A549 (cell line): ENCODE measurements at regions not wholly inside any gene's neighbourhood (a gene's known extent, or its start where the extent isn't known, plus 50 kb on each side); places are given as distances from the start of the nearest gene placed in this dataset.

Source experiments
- ATAC-seq, 2 experiments: fragments of 200-7000 bp in 1 of 2; fragments of >200 bp in 1 of 2; cut with Nextera tagmentation in 1 of 2; cut with Tn5 transposase in 1 of 2; 3 replicates each; pipeline versions ENCODE4 v1.8.0 to v1.9.1; 2018 to 2020; ENCODE audit warnings: mild to moderate bottlenecking in 1 of 2, moderate library complexity in 1 of 2
- CTCF ChIA-PET: fragments of 300-600 bp; sonication (Branson Sonifier 250); formaldehyde crosslinking; extraction: SDS; loops from one replicate; lab custom pipeline; 2021; ENCODE audit warnings: antibody characterized with exemption, inconsistent platforms; lab: Yijun Ruan, JAX
- POLR2A ChIA-PET: fragments of 350-600 bp; formaldehyde crosslinking; extraction: SDS; loops from one replicate; lab custom pipeline; 2021; ENCODE audit warnings: antibody characterized with exemption, inconsistent platforms; lab: Yijun Ruan, JAX
- DNase-seq, 2 experiments: peaks; one replicate each; pipeline versions ENCODE4 v3.0.0 to v3.0.0-alpha.2; 2011 to 2016; ENCODE audit warnings: low read depth in 1 of 2, low spot score in 1 of 2
- FAIRE-seq: peaks from 2 replicates; lab custom pipeline; 2011; peaks lifted over from hg19 to GRCh38; lab: Jason Lieb, UNC
- H3K27ac ChIP-seq, 2 experiments: fragments of >200 bp; sonication (Bioruptor Twin); formaldehyde crosslinking; 3 replicates each; pipeline ENCODE4 v1.5.1; 2016 to 2017
- H3K4me1 ChIP-seq: fragments of >200 bp; sonication (Bioruptor Twin); formaldehyde crosslinking; 3 replicates; pipeline ENCODE4 v1.6.1; 2016
- H3K4me2 ChIP-seq: fragments of >200 bp; sonication (Bioruptor Twin); formaldehyde crosslinking; 3 replicates; pipeline ENCODE4 v1.6.1; 2016
- H3K4me3 ChIP-seq: fragments of >200 bp; sonication (Bioruptor Twin); formaldehyde crosslinking; 3 replicates; pipeline ENCODE4 v1.5.1; 2016
- H3K9me3 ChIP-seq: fragments of >200 bp; sonication (Bioruptor Twin); formaldehyde crosslinking; 3 replicates; pipeline ENCODE4 v1.6.1; 2016
- BHLHE40 ChIP-seq: IDR thresholded peaks from 2 replicates; pipeline ENCODE4 v1.6.1; 2012; ENCODE audit warnings: low read depth, low read length, inconsistent platforms
- CBX8 ChIP-seq: fragments of 200-600 bp; sonication (generic); IDR thresholded peaks from 2 replicates; pipeline ENCODE4 v1.6.1; 2016
- CEBPB ChIP-seq, 2 experiments: fragments of >200 bp in 1 of 2; sonication (Bioruptor Twin) in 1 of 2; formaldehyde crosslinking in 1 of 2; IDR thresholded peaks; 2 replicates each; pipeline ENCODE4 v1.6.1; 2012 to 2016
- CHD4 ChIP-seq: fragments of 200-600 bp; sonication (generic); IDR thresholded peaks from 2 replicates; pipeline ENCODE4 v1.6.1; 2016; ENCODE audit warnings: antibody characterized with exemption, mild to moderate bottlenecking, borderline replicate concordance
- ESRRA ChIP-seq: fragments of 150-350 bp; IDR thresholded peaks from 2 replicates; pipeline ENCODE4 v1.6.1; 2014; ENCODE audit warnings: mild to moderate bottlenecking, low read length, borderline replicate concordance
- FOSB ChIP-seq: fragments of 250-450 bp; sonication (Bioruptor Pico); IDR thresholded peaks from 2 replicates; pipeline ENCODE4 v1.5.0; 2020; ENCODE audit warnings: mild to moderate bottlenecking, moderate library complexity
- FOSL2 ChIP-seq, 2 experiments: fragments of 450-650 bp in 1 of 2; fragments of >200 bp in 1 of 2; sonication (Bioruptor Twin) in 1 of 2; formaldehyde crosslinking; IDR thresholded peaks; 2 replicates each; pipeline versions ENCODE4 v1.5.0 to v1.6.1; 2016 to 2020; ENCODE audit warnings: mild to moderate bottlenecking in 1 of 2, moderate library complexity in 1 of 2
- FOXS1 ChIP-seq: fragments of 250-450 bp; sonication (Bioruptor Pico); IDR thresholded peaks from 2 replicates; pipeline ENCODE4 v1.5.0; 2020; ENCODE audit warnings: mild to moderate bottlenecking, moderate library complexity
- HEYL ChIP-seq: fragments of 250-450 bp; sonication (Bioruptor Pico); IDR thresholded peaks from 2 replicates; pipeline ENCODE4 v1.8.0; 2021; ENCODE audit warnings: mild to moderate bottlenecking, moderate library complexity
- HMGXB4 ChIP-seq: fragments of 250-450 bp; sonication (Bioruptor Pico); IDR thresholded peaks from 2 replicates; pipeline ENCODE4 v1.5.0; 2021; ENCODE audit warnings: mild to moderate bottlenecking, moderate library complexity, borderline replicate concordance
- HOXB13 ChIP-seq: fragments of 250-450 bp; sonication (Bioruptor Pico); IDR thresholded peaks from 2 replicates; pipeline ENCODE4 v1.5.0; 2020; ENCODE audit warnings: low read depth, mild to moderate bottlenecking, moderate library complexity
- MAFK ChIP-seq: fragments of 450-650 bp; IDR thresholded peaks from 2 replicates; pipeline ENCODE4 v1.6.1; 2014; ENCODE audit not compliant: partially characterized antibody
- MAX ChIP-seq: IDR thresholded peaks from 2 replicates; pipeline ENCODE4 v1.6.1; 2012
- PHF8 ChIP-seq: fragments of 200-600 bp; sonication (generic); IDR thresholded peaks from 2 replicates; pipeline ENCODE4 v1.6.1; 2016; ENCODE audit warnings: low read depth, mild to moderate bottlenecking, antibody characterized with exemption, moderate library complexity, borderline replicate concordance
- REST ChIP-seq: fragments of 200-600 bp; sonication (generic); IDR thresholded peaks from 2 replicates; pipeline ENCODE4 v1.6.1; 2016; ENCODE audit warnings: antibody characterized with exemption, mild to moderate bottlenecking, moderate library complexity
- SMC3 ChIP-seq: fragments of >200 bp; sonication (Bioruptor Twin); formaldehyde crosslinking; IDR thresholded peaks from 3 replicates; pipeline ENCODE4 v1.6.1; 2018; ENCODE audit warnings: inconsistent platforms
- SREBF2 ChIP-seq: fragments of 450-650 bp; IDR thresholded peaks from 2 replicates; pipeline ENCODE4 v1.6.1; 2014; ENCODE audit warnings: mild to moderate bottlenecking, moderate library complexity
- TP53 ChIP-seq: fragments of 250-450 bp; sonication (Bioruptor Pico); IDR thresholded peaks from 2 replicates; pipeline ENCODE4 v1.5.0; 2021; ENCODE audit warnings: mild to moderate bottlenecking, moderate library complexity
- ZNF302 ChIP-seq: fragments of 250-450 bp; sonication (Bioruptor Pico); IDR thresholded peaks from 2 replicates; pipeline ENCODE4 v1.9.0; 2021; ENCODE audit warnings: inconsistent platforms, mild to moderate bottlenecking, moderate library complexity
- WGBS: methylation state at CpG from one replicate; pipeline ENCODE4 v1.1.6; 2017; ENCODE audit errors: missing lambda C conversion rate; 5-methylcytosine and 5-hydroxymethylcytosine counted together

GRCh38 chr6:95417856-95418255 is 159.5 kb upstream of the MANEA start:
- H3K4me1 ChIP-seq: no peaks in the 10 kb centered on the region
- DNase-seq: no peak
- H3K9me3 ChIP-seq: no peaks in the 10 kb centered on the region
- H3K4me2 ChIP-seq: no peak overlapping the region
- WGBS: 0% methylated on average over 1 of the region's 1 CpG
- ATAC-seq: no peak
- ChIA-PET POLR2A (no interaction called here), CTCF (no interaction called here)
- H3K27ac ChIP-seq: no peak overlapping the region
- no peak for FAIRE-seq
- no peak overlapping the region for H3K4me3 ChIP-seq
- TF ChIP-seq REST: no peak
- no peak for TF ChIP-seq TP53
- no peak for TF ChIP-seq ZNF302 (CRISPR knock-in tag)
- TF ChIP-seq HMGXB4: no peak
- TF ChIP-seq MAX: no peak
- no peak for TF ChIP-seq MAFK
- no peak for TF ChIP-seq BHLHE40
- TF ChIP-seq FOXS1 (CRISPR knock-in tag): no peak
- TF ChIP-seq SMC3: no peak
- TF ChIP-seq ESRRA: no peak
- TF ChIP-seq SREBF2: no peak
- no peak for TF ChIP-seq FOSB (CRISPR knock-in tag)
- TF ChIP-seq FOSL2 (IDR thresholded peaks at IDR 0.05): no peak
- no peak for TF ChIP-seq FOSL2 (CRISPR knock-in tag; IDR thresholded peaks at IDR 0.05)
- no peak for TF ChIP-seq CBX8
- no peak for TF ChIP-seq HOXB13 (CRISPR knock-in tag)
- no peak for TF ChIP-seq CHD4

GRCh38 chr6:95420792-95421191 is 156.5 kb upstream of the MANEA start:
- Histone ChIP-seq H3K9me3 (no peaks in the 10 kb centered on the region), H3K4me2 (no peak overlapping the region), H3K27ac (no peak overlapping the region), H3K4me1 (no peaks in the 10 kb centered on the region), H3K4me3 (no peak overlapping the region)
- POLR2A ChIA-PET: no interaction called here
- CTCF ChIA-PET: no interaction called here
- ATAC-seq (no peak), DNase-seq (no peak), FAIRE-seq (no peak)
- TF ChIP-seq REST: no peak
- no peak for TF ChIP-seq TP53
- TF ChIP-seq MAFK: no peak
- no peak for TF ChIP-seq HEYL (CRISPR knock-in tag)
- TF ChIP-seq CEBPB (IDR thresholded peaks at IDR 0.05): no peak
- no peak for TF ChIP-seq PHF8
